GM11168 (cell line): ENCODE measurements at regions not wholly inside any gene's neighbourhood (a gene's known extent, or its start where the extent isn't known, plus 50 kb on each side); places are given as distances from the start of the nearest gene placed in this dataset.

ENCODE experiments used
- in situ Hi-C: fragments of 300-500 bp; cut with MboI; formaldehyde crosslinking; loops from one replicate; pipeline ENCODE4 v1.12.0; 2022; ENCODE audit warnings: low sequenced_read_pairs; ENCODE audit not compliant: unreplicated experiment

DNA sequence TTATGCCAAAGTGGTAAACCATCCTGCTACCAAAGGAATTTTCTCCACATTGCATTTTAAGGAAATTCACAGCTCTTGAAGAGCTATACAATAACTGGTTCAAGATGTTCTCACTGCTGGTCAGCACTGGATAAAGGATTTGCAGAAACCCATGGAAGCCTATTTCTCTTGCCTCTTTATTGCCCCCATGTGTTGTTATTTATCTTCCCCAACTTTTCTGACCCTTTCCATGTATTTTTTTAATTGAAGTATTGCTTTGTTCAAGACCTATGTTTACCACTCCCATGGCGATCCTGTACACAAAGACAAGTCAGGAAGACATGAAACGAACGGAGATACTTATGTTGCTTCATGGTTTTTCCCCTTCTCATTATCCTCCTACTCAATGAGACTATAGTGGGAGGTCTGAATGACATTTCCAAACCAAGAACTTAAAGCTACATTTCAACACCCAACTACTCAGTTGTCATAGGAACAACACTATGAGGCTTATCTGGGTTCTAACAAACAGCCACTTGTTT is 566.4 kb upstream of the DIPK2B start:
- in situ Hi-C loops = no loop called here

DNA sequence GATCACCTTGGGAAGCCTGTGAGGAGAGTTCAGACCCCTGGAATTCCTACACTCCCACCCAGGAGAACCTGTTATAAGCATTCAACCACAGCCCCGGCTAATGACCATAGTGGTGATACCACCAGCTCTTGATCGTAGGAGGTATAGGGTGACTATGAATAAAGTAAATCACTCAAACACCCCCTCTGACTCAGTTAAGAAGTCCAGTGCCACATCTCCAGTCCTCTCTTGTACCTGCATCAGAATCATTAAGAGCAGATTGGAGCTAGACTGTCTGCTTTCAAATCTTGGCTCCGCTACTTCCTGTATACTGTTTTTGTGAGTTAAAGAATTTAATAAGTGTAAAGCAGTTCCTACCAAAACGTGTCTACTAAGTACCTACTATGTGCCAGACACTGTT is 565.1 kb upstream of the DIPK2B start:
- in situ Hi-C loops = no loop called here

DNA sequence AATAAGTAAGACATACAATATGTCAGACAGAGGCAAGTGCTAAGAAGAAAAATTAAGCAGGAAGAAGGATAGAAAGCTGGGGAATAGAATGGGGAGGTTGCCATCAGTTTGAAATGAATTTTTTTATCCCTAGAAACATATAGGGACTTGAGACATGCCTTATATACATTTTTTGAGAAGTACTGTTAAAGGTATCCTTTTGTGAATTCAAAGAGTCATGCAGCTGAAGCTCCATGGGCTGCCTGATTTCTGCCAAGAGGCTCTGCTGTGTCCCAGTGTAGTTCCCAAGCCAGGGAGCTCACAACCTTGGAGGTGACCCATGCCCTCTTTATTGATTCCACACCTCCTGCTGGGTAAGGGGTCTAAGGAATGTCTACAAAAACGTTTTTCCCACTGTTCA is 564.6 kb upstream of the DIPK2B start:
- in situ Hi-C loops = no loop called here

DNA sequence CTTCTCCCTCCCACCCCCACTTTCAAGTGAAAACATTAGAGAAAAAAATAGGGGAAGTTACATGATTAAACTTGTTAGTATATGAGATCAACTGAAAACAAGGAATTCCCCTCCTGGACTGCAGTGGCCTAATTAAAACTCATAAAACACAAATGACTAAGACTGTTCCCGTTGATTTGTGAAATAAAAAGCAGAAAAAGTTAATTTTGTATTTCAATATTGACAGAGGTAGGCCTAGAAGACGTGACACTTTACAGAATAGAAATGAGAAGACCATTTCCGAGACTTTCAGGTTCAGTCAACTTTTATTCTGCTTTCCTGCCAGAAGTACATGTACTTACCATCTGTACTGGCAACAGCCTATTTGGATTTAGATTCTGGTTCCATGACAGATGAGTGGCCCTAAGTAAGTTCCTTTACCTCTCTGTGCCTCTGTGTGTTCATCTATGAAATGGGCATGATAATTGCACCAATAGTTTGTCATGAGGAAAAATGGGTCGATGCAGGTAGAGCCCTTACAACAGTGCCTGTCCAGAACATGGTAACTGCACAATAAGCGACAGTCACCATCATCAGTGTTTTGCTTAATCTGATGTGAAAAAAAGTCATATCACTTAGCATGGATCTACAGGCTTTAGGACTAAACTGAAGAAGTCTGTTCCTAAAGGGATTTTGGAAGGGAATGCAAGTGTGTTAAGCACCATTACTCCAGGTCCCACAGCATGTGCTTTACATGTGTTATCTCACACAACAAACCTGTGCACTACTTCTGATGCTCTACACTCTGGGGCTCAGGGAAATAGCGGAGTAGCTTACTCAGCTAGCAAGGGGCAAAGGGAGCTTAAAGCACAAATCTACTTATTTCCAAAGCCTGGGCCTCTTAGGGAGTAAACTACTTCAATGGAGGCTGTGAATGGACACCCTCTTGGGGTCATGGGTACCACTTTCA is 562.3 kb upstream of the DIPK2B start:
- in situ Hi-C loops = no loop called here

DNA sequence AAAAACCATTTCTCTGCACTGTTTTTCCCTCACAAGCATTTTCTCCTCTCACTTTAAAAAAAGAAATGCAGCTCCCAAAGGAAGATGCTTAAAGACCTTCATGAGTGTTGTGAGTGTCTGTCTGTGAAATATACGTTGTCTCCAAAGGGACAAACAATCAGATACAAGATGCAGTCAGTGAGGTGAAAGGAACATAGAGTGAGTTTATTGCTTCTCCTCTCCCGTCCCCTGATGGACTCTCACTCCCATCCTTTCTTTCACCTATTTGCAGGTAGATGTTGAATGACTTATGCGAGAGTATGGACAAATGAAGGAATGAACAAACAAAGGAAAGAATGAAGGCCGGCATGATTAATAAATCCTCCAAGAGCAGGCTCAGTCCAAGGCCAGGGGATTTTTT is 561.2 kb upstream of the DIPK2B start:
- in situ Hi-C loops = no loop called here

DNA sequence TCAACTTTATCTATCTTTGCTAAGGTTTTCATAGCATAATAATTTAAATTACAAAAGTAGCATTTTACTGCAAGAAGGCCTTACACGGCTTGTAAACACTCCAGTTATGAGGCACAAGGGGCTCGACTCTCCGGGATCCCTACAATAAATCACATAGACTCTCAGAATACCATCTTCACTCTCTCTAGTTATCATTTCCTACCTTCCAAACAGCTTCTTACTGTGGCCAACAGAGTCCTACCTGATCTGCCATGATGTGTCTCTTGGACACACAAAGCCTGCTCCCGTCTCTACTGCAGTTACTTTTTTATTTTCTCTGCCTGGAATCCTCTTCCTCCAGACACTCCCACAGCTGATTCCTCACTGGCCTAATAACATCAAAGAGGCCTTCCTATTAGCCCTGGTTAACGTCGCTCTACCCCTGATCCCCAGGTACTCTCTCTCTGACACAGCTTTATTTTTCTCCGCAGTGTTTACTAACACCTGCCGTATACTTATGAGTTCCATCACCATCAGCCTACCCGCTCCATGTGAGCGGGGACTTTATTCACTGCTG is 559.6 kb upstream of the DIPK2B start:
- in situ Hi-C loops = no loop called here

GRCh38 chrX:45758738-45759397 is 558.2 kb upstream of the DIPK2B start:
- in situ Hi-C loops = no loop called here

GRCh38 chrX:45758319-45758718 is 557.6 kb upstream of the DIPK2B start:
- in situ Hi-C loops = no loop called here

GRCh38 chrX:45757272-45757671 is 556.6 kb upstream of the DIPK2B start:
- in situ Hi-C loops = no loop called here

- in situ Hi-C loops = no loop called here
Observed at GRCh38 chrX:45756557-45756956, 555.9 kb upstream of the DIPK2B start.

DNA sequence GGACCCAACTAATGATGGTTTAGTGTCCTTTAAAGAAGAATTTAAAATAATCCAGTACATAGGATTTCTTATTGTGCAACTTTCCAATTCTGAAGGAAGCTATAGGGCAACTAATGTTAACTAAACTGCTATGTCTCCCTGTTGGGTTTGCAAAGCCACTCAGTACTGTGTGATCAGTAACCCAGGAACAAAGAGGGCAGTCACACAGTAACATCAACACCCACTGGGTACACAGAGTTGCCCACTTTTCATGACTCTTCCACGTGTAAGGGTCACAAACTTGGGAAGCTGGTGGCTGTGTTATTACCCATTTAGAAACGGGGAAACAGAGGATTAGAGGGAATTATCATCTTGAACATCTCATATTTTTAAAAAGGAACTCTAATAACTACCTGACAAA is 555.0 kb upstream of the DIPK2B start:
- in situ Hi-C loops = no loop called here

DNA sequence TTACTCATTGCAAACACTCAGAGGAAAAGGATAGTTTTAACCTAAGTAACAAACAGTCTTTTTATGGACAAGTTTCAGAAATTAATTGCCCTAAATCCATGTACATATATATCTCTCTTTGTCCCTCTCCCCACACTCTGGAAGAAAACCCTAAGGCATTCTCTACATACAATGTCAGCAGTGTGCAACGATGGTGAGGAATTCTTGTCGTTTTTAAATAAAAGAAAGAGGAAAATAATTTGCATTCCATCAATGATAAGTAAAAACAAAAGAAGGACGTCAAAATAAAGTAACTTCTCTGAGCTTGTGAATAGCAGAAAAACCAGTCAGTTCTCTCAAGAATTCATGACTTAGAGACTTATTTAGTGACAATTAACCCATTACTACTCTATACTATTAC is 550.5 kb upstream of the DIPK2B start:
- in situ Hi-C loops = no loop called here

- in situ Hi-C loops = no loop called here
Observed at GRCh38 chrX:45750639-45751038, 550.0 kb upstream of the DIPK2B start.

DNA sequence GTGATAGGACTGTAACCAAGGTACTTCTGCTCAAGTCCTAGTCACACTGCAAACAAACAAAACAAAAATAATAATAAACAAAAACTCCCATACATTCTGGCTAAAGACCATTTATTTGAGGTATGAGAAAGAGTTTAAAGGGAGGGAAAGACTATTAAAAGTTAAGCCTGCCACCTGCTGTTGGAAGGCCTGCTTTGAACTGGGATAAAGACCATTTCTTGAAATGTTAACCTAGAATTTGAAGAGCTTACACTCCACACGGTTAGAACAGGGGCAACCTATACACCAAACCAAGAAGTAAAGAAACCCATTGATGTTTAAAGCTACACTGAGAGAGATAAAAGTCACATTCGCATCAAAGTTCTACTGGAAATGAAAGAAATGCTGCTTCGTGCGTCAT is 548.7 kb upstream of the DIPK2B start:
- in situ Hi-C loops = no loop called here

GRCh38 chrX:45748369-45748774 is 547.7 kb upstream of the DIPK2B start:
- in situ Hi-C loops = no loop called here

GRCh38 chrX:45747905-45748304 is 547.2 kb upstream of the DIPK2B start:
- in situ Hi-C loops = no loop called here

- in situ Hi-C loops = no loop called here
Observed at GRCh38 chrX:45745479-45745878, 544.8 kb upstream of the DIPK2B start.

DNA sequence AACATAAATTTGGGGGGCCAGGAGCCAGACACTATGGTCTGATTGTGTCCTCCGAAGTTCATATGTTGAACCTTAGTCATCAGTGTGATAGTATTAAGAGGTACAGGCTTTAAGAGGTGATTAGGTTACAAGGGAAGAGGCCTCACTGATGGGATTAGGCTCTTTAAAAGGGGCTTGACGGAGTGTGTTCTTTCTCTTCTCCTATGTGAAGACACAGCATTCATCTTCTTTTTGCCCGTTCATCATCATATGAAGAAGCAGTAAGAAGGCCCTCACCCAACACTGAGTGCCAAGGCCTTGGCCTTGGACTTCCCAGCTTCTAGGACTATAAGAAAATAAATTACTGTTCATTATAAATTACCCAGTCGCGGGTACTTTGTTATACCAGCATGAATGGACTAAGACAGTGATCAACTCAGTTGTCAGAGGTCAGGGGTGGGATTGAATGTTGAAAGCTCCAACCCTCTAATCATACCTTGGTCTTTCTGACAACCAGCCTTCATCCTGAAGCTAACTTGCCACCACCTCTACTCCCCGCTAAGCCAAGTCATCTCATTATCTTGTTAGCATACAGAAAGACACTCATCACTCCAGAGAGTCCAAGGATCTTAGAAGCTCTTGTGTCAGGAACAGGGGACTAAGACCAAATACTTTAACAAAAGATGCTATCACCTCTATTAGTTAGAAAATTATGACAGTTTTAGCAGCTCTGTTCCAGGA is 543.4 kb upstream of the DIPK2B start:
- in situ Hi-C loops = no loop called here

DNA sequence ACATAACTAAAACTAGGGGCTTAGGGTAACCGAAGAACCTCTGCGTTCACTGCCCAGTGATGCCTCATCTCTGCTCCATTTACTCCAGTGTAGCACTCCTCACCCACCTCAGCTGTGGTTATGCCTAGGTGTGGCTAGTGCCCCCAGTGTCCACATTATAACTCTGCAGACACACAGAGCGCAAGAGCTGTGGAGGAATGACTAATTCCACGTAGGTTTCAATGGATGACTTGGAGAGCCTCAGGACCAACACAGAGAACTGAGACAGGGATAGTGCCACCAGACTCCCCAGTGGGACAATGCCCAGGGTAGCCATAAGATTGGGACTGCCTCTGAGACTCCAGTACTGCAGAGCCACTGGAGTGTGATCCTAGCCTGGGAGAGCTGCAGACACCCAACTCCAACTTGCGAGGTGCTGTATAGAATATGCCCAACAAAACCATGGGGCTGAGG is 542.4 kb upstream of the DIPK2B start:
- in situ Hi-C loops = no loop called here

DNA sequence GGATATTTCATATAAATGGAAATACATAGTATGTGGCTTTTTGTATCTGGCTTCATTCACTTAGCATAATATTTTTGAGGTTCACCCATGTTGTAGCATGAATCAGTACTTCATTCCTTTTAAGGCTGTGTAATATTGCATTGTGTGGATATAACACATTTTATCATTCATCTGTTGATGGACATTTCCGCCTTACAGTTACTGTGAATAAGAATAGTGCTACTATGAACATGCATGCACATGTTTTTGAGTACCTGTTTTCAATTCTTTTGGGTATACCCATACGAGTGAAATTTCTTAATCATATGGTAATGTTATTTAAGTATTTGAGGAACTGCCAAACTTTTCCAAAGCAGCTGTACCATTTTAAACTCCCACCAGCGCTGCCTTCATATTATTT is 539.6 kb upstream of the DIPK2B start:
- in situ Hi-C loops = no loop called here
